Stimulated activated CD4-positive, alpha-beta T cell treated with anti-CD3 and anti-CD28 coated beads, Interleukin-15, amount 100 ng/mL, for 24 hours (primary cell): ENCODE measurements at regions not wholly inside any gene's neighbourhood (a gene's known extent, or its start where the extent isn't known, plus 50 kb on each side); places are given as distances from the start of the nearest gene placed in this dataset.
"Not testable (repeated sequence)": the region's sequence is repeated elsewhere in the genome, so short reads cannot be mapped to it uniquely, and the experiment has no call there.

ENCODE experiments used
- DNase-seq: peaks from one replicate; pipeline ENCODE4 v3.0.0-alpha.2; 2020

- no peak for DNase-seq
These were observed 220.7 kb downstream of the BMP4 start for GRCh38 chr14:53735916-53736315.

- DNase-seq: no peak
These were observed 233.4 kb downstream of the BMP4 start for GRCh38 chr14:53723221-53723620.

DNA sequence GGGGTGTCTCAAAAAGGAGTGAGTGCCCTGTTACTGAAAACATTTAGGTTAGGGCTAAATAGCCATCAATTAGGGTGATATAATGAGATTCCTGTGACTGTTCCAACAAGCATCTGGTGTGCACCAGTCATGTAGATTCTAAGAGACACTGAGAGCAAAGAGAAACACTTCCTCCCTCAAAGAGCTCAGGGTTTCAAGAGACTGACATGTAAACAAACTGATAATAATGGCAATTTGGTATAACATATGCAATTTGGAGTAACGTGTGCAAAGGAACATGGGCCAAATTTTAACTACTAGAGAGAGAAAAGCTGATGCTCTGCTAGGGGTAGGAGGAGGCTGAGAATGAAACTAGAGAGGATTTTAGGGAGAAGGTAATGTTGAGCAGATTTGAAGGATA lies 237.1 kb downstream of the BMP4 start:
- DNase-seq: no peak

DNA sequence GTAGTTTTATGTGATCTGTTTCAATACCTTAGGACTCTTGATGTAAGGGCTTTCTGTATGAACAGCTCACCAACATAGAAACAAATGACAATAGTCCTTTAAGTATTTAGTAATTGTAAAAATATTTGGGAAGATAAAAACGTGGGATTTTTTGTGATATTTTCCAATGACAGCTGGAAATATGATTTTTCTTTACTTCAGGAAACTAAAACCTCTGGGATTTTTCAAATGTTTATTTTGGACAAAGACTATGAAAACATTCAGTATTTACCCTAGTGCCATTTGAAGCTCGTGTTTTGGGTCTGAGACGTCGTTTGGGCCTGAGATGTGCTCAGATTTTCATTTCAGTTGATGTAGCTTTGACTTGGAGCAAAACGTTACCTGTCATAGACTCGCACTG lies 240.0 kb downstream of the BMP4 start:
- DNase-seq: no peak

GRCh38 chr14:53715193-53715721 lies 241.4 kb downstream of the BMP4 start:
- no peak for DNase-seq

DNA sequence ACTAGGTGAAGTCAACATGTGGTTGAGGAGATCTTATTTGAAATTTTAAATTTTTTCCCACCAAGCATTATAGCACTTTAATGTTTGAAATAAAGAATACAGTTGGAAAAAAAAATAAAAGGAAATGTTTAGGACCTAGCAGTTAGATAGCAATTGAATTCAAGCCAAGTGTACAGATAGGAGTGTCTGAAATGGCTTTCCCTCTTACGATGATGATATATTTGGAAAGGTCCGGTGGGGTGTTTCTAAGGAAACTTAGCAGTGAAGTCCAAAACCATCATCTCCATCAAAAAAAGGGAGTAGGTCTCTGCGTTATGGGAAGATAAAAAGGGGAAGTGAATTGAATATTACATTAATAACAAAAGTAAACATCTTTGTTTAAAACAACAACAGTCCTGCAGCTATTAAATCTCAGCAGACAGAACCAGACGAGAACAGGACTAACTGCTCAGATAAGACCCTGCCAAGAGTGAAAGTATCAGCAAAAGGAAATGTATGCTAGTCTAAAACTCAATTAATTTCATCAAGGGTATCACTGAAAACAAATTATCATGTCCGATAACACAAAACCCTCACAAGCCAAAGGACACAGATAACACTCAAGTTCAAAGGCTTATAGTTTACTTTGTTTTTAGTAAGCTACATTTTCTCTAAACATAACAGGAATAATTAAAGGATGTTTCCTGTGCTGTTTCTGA lies 242.0 kb downstream of the BMP4 start:
- DNase-seq: no peak

DNA sequence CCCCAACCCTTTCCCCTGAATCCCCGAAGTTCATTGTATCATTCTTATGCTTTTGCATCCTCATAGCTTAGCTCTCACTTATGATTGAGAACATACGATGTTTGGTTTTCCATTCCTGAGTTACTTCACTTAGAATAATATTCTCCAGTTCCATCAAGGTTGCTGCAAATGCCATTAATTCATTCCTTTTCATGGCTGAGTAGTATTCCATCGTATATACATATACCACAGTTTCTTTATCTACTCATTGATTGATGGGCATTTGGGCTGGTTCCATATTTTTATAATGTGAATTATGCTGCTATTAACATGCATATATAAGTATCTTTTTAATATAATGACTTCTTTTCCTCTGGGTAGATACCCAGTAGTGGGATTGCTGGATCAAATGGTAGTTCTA lies 243.7 kb downstream of the BMP4 start:
- DNase-seq: not testable (repeated sequence)

- DNase-seq: no peak
These were observed 245.4 kb downstream of the BMP4 start for GRCh38 chr14:53711205-53711604.

DNA sequence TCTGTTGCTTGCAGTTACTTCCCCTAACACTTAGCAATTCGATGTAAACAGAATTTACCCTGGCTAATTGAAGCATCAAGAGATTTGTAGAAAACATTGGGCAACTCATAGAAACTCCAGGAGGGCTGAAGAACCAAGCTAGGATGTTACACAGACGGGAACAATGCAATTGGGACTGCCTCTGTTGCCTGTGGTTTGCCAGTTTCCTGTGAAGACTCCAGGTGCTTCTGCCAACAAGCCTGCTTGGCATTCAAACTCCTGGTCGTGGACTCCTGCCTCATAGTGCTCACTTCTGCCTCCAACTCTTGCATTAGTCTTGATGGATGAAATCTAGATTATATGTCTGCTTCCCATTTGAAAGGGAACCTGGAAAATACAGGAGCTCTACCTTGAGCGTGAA lies 246.0 kb downstream of the BMP4 start:
- no peak for DNase-seq

DNA sequence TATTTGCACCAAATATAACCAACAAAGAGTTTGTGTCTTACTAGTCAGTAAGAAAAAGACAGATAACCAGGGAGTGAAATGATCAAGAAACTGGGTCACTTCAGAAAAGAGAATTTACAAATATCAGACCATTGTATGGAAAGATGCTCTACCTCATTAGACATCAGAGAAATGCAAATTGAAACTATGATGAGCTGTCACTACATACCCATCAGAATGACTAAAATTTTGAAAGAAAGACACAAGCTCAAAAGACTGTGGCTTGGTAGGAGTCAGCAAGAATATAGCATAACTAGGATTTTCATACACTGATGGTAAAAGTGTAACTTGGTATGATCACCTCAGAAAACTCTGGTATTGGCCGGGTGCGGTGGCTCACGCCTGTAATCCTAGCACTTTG lies 247.2 kb downstream of the BMP4 start:
- DNase-seq: no peak

GRCh38 chr14:53703457-53703856 lies 253.2 kb downstream of the BMP4 start:
- no peak for DNase-seq

- DNase-seq: no peak
These were observed 255.3 kb downstream of the BMP4 start for GRCh38 chr14:53701108-53701875.

DNA sequence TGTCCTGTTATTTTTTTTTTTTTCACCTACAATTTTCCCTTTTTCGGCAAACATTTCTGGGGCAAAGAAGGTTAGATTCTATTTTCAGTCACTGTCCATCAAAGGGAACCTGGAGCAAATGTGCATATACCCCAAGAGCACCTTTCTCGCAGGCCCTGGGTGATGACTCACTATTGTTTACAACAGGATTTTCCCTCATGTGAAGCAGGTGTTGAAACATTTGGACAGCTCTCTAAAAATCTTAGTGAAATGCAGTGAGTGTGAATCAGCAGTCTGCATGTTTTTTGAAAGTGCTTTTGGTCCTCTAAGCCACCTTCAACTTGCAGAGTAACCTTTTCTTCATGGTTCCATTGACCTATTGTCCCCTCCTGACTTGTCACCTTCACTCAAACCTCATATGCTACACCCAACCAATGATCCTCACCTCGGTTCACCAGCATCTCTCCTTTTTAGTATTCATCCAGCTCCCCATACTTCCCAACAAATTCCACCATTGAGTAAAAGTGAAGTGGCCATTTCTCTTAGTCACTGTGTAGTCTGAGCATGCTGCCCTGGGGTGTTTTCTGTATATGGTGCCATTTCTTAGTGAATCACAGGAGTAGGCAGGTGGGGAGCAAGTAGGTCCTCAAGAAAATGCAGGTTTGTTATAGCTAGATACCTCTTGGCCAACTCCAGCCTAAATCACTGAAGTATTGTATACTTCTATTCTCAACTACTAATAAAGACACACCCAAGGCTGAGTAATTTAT lies 260.2 kb downstream of the BMP4 start:
- DNase-seq: no peak

- no peak for DNase-seq
These were observed 260.9 kb downstream of the BMP4 start for GRCh38 chr14:53695692-53696214.

GRCh38 chr14:53692885-53693284 lies 263.7 kb downstream of the BMP4 start:
- DNase-seq: no peak

DNA sequence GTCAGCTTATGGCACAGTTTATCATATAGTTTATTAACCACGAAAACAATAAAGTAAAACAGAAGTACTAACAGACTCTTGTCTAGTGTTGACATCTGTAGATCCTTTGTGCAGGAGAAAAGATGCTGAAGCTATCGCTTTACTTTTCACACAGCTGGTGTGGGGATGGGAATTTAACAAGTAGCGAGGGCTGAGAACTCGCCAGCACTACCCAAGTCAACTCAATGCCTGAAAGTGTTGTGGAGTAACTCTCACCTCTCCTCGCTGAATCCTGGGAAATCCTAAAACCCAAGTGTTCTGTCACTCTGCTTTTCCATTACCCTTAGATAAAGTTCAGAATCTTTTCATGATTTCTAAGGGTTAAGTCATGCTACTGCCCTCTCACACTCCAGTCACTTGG lies 264.2 kb downstream of the BMP4 start:
- DNase-seq: no peak

GRCh38 chr14:53683229-53683628 lies 273.4 kb downstream of the BMP4 start:
- DNase-seq: no peak

DNA sequence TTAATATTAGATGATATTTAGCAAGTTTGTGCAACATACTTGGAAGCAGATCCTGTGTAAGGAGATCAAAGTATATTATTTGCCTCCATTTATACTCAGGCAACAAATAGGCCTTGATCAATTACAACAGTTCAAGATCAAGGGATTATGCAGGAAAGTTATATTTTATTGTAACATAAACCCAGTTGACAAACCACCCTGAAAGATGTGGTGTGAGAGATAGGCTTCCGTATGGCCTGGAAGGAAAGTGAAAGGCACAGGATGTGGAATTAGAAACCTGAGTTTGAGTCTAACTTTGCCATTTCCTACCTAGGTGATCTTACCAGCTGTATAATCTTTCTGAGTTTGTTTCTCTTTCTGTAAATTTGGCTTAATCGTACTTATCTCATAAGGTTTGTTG lies 284.1 kb downstream of the BMP4 start:
- no peak for DNase-seq

- DNase-seq: no peak
These were observed 285.9 kb downstream of the BMP4 start for GRCh38 chr14:53670701-53671100.

GRCh38 chr14:53668897-53669296 lies 287.7 kb downstream of the BMP4 start:
- DNase-seq: no peak

DNA sequence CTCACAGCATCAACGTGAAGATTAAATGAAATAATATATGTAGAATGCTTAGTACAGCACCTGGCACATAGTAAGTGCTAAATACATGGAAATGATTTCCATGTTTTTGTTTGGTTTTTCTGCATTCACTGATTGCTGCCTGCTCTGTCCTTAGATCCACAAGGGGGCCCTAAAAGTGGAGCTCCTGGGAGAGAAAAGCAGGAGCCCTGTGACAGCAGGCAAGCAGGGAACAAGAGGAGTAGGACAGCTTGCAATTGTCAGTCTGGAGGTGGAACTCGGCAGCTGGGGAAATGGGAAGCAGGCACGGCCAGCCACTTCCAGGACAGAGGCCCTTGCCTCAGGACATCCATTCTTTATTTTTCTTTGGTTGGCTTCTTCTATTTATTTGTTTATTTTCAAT lies 292.9 kb downstream of the BMP4 start:
- no peak for DNase-seq

- DNase-seq: no peak
These were observed 301.4 kb downstream of the BMP4 start for GRCh38 chr14:53655080-53655785.

DNA sequence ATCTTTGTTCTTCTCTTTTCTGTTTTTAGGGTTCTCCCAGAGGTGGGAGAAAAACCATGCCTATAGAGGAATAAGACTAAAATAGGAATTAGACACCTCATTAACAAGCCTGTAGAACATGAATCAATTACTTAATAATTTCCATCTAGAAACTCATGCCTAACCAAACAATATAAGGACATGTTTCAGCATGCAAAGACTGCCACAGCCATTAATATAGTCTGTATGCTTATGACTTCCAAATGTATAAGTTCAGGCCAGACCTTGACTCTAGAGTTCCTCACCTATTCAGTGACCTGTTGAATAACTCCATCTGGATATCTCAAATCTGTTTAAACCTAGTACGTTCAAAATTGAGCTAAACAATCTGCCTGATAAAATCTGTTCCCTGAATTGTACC lies 304.6 kb downstream of the BMP4 start:
- no peak for DNase-seq
